ENCODE measurements at regions not wholly inside any gene's neighbourhood (a gene's known extent, or its start where the extent isn't known, plus 50 kb on each side); places are given as distances from the start of the nearest gene placed in this dataset.

DNA sequence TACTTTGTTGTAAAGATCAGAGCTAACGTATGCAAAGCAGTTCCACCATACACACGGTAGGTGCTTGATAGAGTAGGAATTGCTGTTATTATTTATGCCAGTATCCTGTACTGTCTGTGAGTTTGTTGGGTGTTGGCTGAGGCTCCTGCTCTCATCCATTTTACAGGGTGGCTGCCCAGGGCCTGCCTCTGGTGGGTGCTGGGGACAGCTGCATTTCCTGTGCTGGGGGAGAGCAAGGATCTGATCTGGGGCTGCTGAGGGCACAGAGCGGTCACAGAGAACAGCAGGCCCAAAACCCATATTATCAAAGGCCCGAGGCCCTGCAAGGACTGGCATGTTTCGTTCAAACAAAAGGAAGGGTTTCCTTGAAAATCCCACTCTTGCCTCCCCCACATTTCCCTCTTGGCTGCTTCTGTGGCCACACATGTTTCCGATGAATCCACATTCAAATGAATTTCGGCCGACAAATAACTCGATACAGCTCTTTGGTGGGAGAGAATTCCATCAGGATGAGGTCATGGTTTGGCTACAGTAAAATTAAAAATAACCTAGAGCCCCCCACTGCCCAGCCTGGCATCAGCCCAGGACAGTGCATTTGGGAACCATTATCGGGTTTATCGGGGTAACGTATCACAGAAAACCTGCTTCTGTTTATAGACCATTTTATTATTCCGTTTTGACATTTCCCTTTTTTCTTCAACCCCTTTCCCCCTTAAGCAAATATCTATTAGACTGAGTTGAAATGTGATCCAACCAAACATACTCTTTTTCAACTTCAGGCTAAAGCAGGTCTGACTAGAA, 143.4 kb downstream of the CYRIA start:
- TF ChIP-seq GLIS3 (CRISPR knock-in tag; IDR thresholded peaks at IDR 0.05): no peak
- peak; percentile 72 for TF ChIP-seq TCF4 (CRISPR knock-in tag; IDR thresholded peaks at IDR 0.05; ENCODE audit: borderline replicate concordance)
- no peak for TF ChIP-seq CSDC2 (CRISPR knock-in tag; IDR thresholded peaks at IDR 0.05)
- TF ChIP-seq ARNTL (CRISPR knock-in tag; IDR thresholded peaks at IDR 0.05; ENCODE audit: borderline replicate concordance, low read depth): no peak
- TF ChIP-seq TSHZ2 (CRISPR knock-in tag; IDR thresholded peaks at IDR 0.05): no peak; the same call in 1 of the 2 replicates
- TF ChIP-seq BACH2 (CRISPR knock-in tag; IDR thresholded peaks at IDR 0.05; ENCODE audit: borderline replicate concordance): no peak
- TF ChIP-seq ZFP3 (CRISPR knock-in tag; IDR thresholded peaks at IDR 0.05): no peak
- TF ChIP-seq PPARA (CRISPR knock-in tag; IDR thresholded peaks at IDR 0.05; ENCODE audit: borderline replicate concordance): no peak
- TF ChIP-seq ZC3H10 (CRISPR knock-in tag; IDR thresholded peaks at IDR 0.05): no peak
- no peak; the same call in 1 of the 2 replicates for TF ChIP-seq ZNF8 (CRISPR knock-in tag; IDR thresholded peaks at IDR 0.05)
- TF ChIP-seq OSR1 (CRISPR knock-in tag; IDR thresholded peaks at IDR 0.05): no peak
- no peak for TF ChIP-seq POU6F1 (CRISPR knock-in tag; IDR thresholded peaks at IDR 0.05; ENCODE audit: borderline replicate concordance, low read depth)
- TF ChIP-seq, protein P1, sequence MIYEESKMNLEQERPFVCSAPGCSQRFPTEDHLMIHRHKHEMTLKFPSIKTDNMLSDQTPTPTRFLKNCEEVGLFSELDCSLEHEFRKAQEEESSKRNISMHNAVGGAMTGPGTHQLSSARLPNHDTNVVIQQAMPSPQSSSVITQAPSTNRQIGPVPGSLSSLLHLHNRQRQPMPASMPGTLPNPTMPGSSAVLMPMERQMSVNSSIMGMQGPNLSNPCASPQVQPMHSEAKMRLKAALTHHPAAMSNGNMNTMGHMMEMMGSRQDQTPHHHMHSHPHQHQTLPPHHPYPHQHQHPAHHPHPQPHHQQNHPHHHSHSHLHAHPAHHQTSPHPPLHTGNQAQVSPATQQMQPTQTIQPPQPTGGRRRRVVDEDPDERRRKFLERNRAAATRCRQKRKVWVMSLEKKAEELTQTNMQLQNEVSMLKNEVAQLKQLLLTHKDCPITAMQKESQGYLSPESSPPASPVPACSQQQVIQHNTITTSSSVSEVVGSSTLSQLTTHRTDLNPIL (CRISPR knock-in tag; IDR thresholded peaks at IDR 0.05; ENCODE audit: low read depth): no peak
- no peak for TF ChIP-seq ZFP30 (CRISPR knock-in tag; IDR thresholded peaks at IDR 0.05)
- TF ChIP-seq ISL1 (CRISPR knock-in tag; IDR thresholded peaks at IDR 0.05): peak; percentile 70
- no peak for TF ChIP-seq TOX (CRISPR knock-in tag; IDR thresholded peaks at IDR 0.05; ENCODE audit: borderline replicate concordance)
- TF ChIP-seq ZNF70 (CRISPR knock-in tag; IDR thresholded peaks at IDR 0.05): no peak
- TF ChIP-seq SNAI2 (CRISPR knock-in tag; IDR thresholded peaks at IDR 0.05): no peak
- TF ChIP-seq RARB (CRISPR knock-in tag; IDR thresholded peaks at IDR 0.05): no peak
- no peak for TF ChIP-seq CSRNP3 (CRISPR knock-in tag; IDR thresholded peaks at IDR 0.05)
- TF ChIP-seq ZNF565 (CRISPR knock-in tag; conservative IDR thresholded peaks at IDR 0.05; ENCODE audit: low read depth): no peak
- TF ChIP-seq, protein P2, sequence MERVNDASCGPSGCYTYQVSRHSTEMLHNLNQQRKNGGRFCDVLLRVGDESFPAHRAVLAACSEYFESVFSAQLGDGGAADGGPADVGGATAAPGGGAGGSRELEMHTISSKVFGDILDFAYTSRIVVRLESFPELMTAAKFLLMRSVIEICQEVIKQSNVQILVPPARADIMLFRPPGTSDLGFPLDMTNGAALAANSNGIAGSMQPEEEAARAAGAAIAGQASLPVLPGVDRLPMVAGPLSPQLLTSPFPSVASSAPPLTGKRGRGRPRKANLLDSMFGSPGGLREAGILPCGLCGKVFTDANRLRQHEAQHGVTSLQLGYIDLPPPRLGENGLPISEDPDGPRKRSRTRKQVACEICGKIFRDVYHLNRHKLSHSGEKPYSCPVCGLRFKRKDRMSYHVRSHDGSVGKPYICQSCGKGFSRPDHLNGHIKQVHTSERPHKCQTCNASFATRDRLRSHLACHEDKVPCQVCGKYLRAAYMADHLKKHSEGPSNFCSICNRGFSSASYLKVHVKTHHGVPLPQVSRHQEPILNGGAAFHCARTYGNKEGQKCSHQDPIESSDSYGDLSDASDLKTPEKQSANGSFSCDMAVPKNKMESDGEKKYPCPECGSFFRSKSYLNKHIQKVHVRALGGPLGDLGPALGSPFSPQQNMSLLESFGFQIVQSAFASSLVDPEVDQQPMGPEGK (CRISPR knock-in tag; IDR thresholded peaks at IDR 0.05; ENCODE audit: borderline replicate concordance): peak; percentile 29; the same call in 1 of the 2 replicates

DNA sequence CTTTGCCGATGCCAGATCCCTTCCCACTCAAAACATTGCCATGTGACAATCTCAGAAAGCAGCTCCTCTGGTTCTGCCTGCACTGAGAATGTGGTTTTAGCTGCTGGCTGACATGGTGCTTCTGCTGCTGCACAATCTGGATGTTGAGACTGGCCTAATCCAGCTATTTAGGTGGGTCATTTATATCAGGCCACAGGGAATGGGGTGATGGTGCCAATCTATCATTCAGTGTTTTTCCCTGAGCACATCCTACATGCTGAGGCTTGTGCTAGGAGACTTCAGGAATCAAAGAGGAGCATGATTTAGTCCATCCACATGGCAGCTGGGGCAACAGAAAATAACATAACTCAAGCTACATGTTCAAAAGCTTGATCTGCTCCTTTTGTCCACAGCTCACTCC, 144.7 kb downstream of the CYRIA start:
- ATAC-seq: no peak
- TF ChIP-seq SNAI2 (CRISPR knock-in tag; IDR thresholded peaks at IDR 0.05): no peak
- TF ChIP-seq ZFP30 (CRISPR knock-in tag; IDR thresholded peaks at IDR 0.05): no peak
- TF ChIP-seq ZNF70 (CRISPR knock-in tag; IDR thresholded peaks at IDR 0.05): no peak
- TF ChIP-seq TCF4 (CRISPR knock-in tag; IDR thresholded peaks at IDR 0.05; ENCODE audit: borderline replicate concordance): no peak
- TF ChIP-seq CSRNP3 (CRISPR knock-in tag; IDR thresholded peaks at IDR 0.05): no peak
- TF ChIP-seq ZNF8 (CRISPR knock-in tag; IDR thresholded peaks at IDR 0.05): no peak
- TF ChIP-seq TSHZ2 (CRISPR knock-in tag; IDR thresholded peaks at IDR 0.05): no peak
- no peak for TF ChIP-seq ARNTL (CRISPR knock-in tag; IDR thresholded peaks at IDR 0.05; ENCODE audit: borderline replicate concordance, low read depth)
- no peak for TF ChIP-seq GLIS3 (CRISPR knock-in tag; IDR thresholded peaks at IDR 0.05)
- no peak for TF ChIP-seq POU6F1 (CRISPR knock-in tag; IDR thresholded peaks at IDR 0.05; ENCODE audit: borderline replicate concordance, low read depth)
- TF ChIP-seq RARB (CRISPR knock-in tag; IDR thresholded peaks at IDR 0.05): no peak
- no peak for TF ChIP-seq TOX (CRISPR knock-in tag; IDR thresholded peaks at IDR 0.05; ENCODE audit: borderline replicate concordance)

More for the DNA sequence above, 143.4 kb downstream of the CYRIA start:
- ATAC-seq: no peak; the same call in 2 of the 3 replicates
